ENCODE measurements at regions not wholly inside any gene's neighbourhood (a gene's known extent, or its start where the extent isn't known, plus 50 kb on each side); places are given as distances from the start of the nearest gene placed in this dataset.

DNA sequence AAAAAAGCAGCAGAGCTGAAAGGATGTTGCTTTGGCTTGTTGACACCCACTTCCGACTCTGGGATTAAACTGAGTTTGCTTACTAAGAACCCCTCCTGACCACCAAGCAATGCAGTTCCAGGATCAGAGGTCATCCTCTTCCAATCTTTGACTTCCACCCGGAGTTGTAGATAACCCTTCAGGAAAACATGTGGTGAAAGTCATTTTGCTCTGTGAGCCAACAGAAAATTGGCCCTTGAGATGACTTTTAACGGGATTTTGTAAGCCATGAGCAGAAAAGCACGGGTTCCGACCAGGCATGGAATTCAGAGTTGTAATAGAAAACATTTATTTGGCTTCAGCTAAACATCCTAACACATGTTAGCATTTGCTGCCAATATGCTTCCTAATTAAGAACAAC, 171.6 kb upstream of the NR2F2 start:
- Mint-ChIP-seq H3K4me3 (no peak overlapping the region), H3K36me3 (ENCODE audit: low read depth) (no peaks in the 10 kb centered on the region), H3K4me1 (peaks cover 3% of the 10 kb centered on the region; the same call in 1 of the 3 replicates), H3K27me3 (ENCODE audit: insufficient read depth, low read depth, poor library complexity) (peaks cover 2% of the 10 kb centered on the region), H3K27ac (no peak overlapping the region), H3K9me3 (no peaks in the 10 kb centered on the region; the same call in 2 of the 3 replicates)
- Histone ChIP-seq H3F3A (replicated peaks; ENCODE audit: low read depth) (no peaks in the 10 kb centered on the region), H3K4me1 (ENCODE audit: insufficient read depth) (no peaks in the 10 kb centered on the region), H4K20me1 (replicated peaks; ENCODE audit: insufficient read depth) (no peaks in the 10 kb centered on the region), H3K27me3 (ENCODE audit: insufficient read depth) (no peaks in the 10 kb centered on the region), H3K79me2 (replicated peaks; ENCODE audit: insufficient read depth) (no peaks in the 10 kb centered on the region), H3K4me2 (no peak overlapping the region), H3K4me3 (no peak overlapping the region), H3K27ac (ENCODE audit: low read depth) (no peak overlapping the region), H3K9me2 (ENCODE audit: insufficient read depth) (peaks cover 2% of the 10 kb centered on the region), H3K36me3 (ENCODE audit: insufficient read depth) (no peaks in the 10 kb centered on the region), H2AFZ (no peak overlapping the region)
- DNase-seq (ENCODE audit: low spot score): no peak
- TF ChIP-seq, protein P1, sequence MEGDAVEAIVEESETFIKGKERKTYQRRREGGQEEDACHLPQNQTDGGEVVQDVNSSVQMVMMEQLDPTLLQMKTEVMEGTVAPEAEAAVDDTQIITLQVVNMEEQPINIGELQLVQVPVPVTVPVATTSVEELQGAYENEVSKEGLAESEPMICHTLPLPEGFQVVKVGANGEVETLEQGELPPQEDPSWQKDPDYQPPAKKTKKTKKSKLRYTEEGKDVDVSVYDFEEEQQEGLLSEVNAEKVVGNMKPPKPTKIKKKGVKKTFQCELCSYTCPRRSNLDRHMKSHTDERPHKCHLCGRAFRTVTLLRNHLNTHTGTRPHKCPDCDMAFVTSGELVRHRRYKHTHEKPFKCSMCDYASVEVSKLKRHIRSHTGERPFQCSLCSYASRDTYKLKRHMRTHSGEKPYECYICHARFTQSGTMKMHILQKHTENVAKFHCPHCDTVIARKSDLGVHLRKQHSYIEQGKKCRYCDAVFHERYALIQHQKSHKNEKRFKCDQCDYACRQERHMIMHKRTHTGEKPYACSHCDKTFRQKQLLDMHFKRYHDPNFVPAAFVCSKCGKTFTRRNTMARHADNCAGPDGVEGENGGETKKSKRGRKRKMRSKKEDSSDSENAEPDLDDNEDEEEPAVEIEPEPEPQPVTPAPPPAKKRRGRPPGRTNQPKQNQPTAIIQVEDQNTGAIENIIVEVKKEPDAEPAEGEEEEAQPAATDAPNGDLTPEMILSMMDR (conservative IDR thresholded peaks at IDR 0.05; ENCODE audit: low read depth in 2 of 2): no peak
- TF ChIP-seq POLR2AphosphoS5 (IDR thresholded peaks at IDR 0.05; ENCODE audit: low read depth) (no peak), ZNF114 (CRISPR knock-in tag; IDR thresholded peaks at IDR 0.05) (no peak), JUNB (IDR thresholded peaks at IDR 0.05; ENCODE audit: unreplicated experiment) (no peak)
- ATAC-seq: no peak

DNA sequence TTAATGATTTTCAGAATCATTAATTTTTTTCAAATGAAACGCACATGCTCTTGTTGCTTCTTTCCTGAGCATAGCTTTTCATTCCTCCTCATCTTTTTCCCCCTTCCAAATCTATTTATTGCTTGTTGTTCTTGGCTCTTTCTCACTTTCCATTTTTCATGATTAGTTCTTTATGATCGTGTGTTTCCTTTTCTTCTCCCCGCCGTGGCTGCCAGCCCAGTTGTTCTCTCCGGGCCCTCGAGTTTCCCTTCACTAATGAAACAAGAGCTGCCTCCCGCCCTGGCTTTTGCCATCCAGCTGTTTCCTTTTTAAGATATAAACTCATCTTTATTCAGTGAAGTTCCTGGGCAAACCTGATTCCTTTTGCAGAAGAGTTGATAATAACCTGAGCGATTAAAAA, 170.2 kb upstream of the NR2F2 start:
- no peaks in the 10 kb centered on the region for H3K36me3 Mint-ChIP-seq (ENCODE audit: low read depth)
- H3K4me3 ChIP-seq: no peak overlapping the region
- H3K27me3 ChIP-seq (ENCODE audit: insufficient read depth): no peaks in the 10 kb centered on the region
- no peak overlapping the region for H3K4me2 ChIP-seq
- no peak overlapping the region for H3K27ac ChIP-seq (ENCODE audit: low read depth)
- TF ChIP-seq, protein P1 (conservative IDR thresholded peaks at IDR 0.05; ENCODE audit: low read depth in 2 of 2): no peak
- TF ChIP-seq EZH2 (IDR thresholded peaks at IDR 0.05; ENCODE audit: low read depth, unreplicated experiment) (no peak), EZH2phosphoT487 (IDR thresholded peaks at IDR 0.05; ENCODE audit: unreplicated experiment) (no peak)
- TF ChIP-seq, protein P2, sequence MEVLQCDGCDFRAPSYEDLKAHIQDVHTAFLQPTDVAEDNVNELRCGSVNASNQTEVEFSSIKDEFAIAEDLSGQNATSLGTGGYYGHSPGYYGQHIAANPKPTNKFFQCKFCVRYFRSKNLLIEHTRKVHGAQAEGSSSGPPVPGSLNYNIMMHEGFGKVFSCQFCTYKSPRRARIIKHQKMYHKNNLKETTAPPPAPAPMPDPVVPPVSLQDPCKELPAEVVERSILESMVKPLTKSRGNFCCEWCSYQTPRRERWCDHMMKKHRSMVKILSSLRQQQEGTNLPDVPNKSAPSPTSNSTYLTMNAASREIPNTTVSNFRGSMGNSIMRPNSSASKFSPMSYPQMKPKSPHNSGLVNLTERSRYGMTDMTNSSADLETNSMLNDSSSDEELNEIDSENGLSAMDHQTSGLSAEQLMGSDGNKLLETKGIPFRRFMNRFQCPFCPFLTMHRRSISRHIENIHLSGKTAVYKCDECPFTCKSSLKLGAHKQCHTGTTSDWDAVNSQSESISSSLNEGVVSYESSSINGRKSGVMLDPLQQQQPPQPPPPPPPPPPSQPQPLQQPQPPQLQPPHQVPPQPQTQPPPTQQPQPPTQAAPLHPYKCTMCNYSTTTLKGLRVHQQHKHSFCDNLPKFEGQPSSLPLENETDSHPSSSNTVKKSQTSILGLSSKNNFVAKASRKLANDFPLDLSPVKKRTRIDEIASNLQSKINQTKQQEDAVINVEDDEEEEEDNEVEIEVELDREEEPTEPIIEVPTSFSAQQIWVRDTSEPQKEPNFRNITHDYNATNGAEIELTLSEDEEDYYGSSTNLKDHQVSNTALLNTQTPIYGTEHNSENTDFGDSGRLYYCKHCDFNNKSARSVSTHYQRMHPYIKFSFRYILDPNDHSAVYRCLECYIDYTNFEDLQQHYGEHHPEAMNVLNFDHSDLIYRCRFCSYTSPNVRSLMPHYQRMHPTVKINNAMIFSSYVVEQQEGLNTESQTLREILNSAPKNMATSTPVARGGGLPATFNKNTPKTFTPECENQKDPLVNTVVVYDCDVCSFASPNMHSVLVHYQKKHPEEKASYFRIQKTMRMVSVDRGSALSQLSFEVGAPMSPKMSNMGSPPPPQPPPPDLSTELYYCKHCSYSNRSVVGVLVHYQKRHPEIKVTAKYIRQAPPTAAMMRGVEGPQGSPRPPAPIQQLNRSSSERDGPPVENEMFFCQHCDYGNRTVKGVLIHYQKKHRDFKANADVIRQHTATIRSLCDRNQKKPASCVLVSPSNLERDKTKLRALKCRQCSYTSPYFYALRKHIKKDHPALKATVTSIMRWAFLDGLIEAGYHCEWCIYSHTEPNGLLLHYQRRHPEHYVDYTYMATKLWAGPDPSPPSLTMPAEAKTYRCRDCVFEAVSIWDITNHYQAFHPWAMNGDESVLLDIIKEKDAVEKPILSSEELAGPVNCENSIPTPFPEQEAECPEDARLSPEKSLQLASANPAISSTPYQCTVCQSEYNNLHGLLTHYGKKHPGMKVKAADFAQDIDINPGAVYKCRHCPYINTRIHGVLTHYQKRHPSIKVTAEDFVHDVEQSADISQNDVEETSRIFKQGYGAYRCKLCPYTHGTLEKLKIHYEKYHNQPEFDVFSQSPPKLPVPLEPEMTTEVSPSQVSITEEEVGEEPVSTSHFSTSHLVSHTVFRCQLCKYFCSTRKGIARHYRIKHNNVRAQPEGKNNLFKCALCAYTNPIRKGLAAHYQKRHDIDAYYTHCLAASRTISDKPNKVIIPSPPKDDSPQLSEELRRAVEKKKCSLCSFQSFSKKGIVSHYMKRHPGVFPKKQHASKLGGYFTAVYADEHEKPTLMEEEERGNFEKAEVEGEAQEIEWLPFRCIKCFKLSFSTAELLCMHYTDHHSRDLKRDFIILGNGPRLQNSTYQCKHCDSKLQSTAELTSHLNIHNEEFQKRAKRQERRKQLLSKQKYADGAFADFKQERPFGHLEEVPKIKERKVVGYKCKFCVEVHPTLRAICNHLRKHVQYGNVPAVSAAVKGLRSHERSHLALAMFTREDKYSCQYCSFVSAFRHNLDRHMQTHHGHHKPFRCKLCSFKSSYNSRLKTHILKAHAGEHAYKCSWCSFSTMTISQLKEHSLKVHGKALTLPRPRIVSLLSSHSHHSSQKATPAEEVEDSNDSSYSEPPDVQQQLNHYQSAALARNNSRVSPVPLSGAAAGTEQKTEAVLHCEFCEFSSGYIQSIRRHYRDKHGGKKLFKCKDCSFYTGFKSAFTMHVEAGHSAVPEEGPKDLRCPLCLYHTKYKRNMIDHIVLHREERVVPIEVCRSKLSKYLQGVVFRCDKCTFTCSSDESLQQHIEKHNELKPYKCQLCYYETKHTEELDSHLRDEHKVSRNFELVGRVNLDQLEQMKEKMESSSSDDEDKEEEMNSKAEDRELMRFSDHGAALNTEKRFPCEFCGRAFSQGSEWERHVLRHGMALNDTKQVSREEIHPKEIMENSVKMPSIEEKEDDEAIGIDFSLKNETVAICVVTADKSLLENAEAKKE (CRISPR knock-in tag; IDR thresholded peaks at IDR 0.05): no peak
- peaks cover 2% of the 10 kb centered on the region for H3K9me2 ChIP-seq (ENCODE audit: insufficient read depth)
- peaks cover 9% of the 10 kb centered on the region for H3K4me1 ChIP-seq (ENCODE audit: insufficient read depth)
- H3K4me1 Mint-ChIP-seq: peaks cover 7% of the 10 kb centered on the region
- peaks cover 2% of the 10 kb centered on the region for H3K27me3 Mint-ChIP-seq (ENCODE audit: insufficient read depth, low read depth, poor library complexity)
- no peaks in the 10 kb centered on the region for H3K79me2 ChIP-seq (replicated peaks; ENCODE audit: insufficient read depth)
- no peaks in the 10 kb centered on the region; the same call in 2 of the 3 replicates for H3K9me3 Mint-ChIP-seq
- no peak overlapping the region for H3K27ac Mint-ChIP-seq
- no peaks in the 10 kb centered on the region for H3K36me3 ChIP-seq (ENCODE audit: insufficient read depth)
- H4K20me1 ChIP-seq (replicated peaks; ENCODE audit: insufficient read depth): no peaks in the 10 kb centered on the region
- DNase-seq (ENCODE audit: low spot score): no peak
- H2AFZ ChIP-seq: no peak overlapping the region
- ATAC-seq: no peak
- no peak overlapping the region for H3K4me3 Mint-ChIP-seq
- H3F3A ChIP-seq (replicated peaks; ENCODE audit: low read depth): no peaks in the 10 kb centered on the region
